ENCODE measurements at regions not wholly inside any gene's neighbourhood (a gene's known extent, or its start where the extent isn't known, plus 50 kb on each side); places are given as distances from the start of the nearest gene placed in this dataset.

DNA sequence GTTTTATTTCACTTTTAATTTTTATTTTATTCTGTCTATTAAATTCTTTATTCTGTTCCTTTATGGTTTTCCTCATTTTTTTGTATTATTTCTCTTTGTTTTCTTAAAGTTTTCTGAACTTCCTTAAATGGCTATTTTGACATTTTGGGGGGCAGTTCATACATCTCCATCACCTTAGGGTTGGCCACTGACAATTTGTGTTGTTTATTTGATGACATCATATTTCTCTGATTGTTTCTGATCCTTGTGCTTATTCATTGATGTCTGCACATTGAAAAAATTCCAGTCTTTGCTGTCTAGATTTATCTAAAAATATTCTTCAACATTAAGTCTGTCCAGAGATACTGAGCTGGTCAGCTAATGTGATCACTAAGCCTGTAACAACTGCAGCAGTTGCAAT, 379.5 kb upstream of the EYS start:
- TF ChIP-seq, protein P1, sequence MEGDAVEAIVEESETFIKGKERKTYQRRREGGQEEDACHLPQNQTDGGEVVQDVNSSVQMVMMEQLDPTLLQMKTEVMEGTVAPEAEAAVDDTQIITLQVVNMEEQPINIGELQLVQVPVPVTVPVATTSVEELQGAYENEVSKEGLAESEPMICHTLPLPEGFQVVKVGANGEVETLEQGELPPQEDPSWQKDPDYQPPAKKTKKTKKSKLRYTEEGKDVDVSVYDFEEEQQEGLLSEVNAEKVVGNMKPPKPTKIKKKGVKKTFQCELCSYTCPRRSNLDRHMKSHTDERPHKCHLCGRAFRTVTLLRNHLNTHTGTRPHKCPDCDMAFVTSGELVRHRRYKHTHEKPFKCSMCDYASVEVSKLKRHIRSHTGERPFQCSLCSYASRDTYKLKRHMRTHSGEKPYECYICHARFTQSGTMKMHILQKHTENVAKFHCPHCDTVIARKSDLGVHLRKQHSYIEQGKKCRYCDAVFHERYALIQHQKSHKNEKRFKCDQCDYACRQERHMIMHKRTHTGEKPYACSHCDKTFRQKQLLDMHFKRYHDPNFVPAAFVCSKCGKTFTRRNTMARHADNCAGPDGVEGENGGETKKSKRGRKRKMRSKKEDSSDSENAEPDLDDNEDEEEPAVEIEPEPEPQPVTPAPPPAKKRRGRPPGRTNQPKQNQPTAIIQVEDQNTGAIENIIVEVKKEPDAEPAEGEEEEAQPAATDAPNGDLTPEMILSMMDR (IDR thresholded peaks at IDR 0.05; ENCODE audit: low read depth, low read length) = no peak
- no peak for TF ChIP-seq EZH2phosphoT487 (IDR thresholded peaks at IDR 0.05; ENCODE audit: low read depth)
